ENCODE measurements at regions not wholly inside any gene's neighbourhood (a gene's known extent, or its start where the extent isn't known, plus 50 kb on each side); places are given as distances from the start of the nearest gene placed in this dataset.

- H3K27ac ChIP-seq: no peak overlapping the region
- no peaks in the 10 kb centered on the region for H3K27me3 ChIP-seq (replicated peaks)
- in situ Hi-C loops (cut with HindIII; ENCODE audit: low pct_ligation_motif_present, low sequenced_read_pairs): no loop called here
- no peaks in the 10 kb centered on the region for H3K36me3 ChIP-seq (replicated peaks)
- no peak for DNase-seq
- H3K4me3 ChIP-seq (ENCODE audit: low read depth, low read length): no peak overlapping the region
- TF ChIP-seq CTCF (IDR thresholded peaks at IDR 0.05; ENCODE audit: low read depth, low read length, missing control alignments): no peak
Observed at GRCh38 chr20:16158976-16159286, 414.3 kb downstream of the KIF16B start.

- Histone ChIP-seq H3K4me3 (ENCODE audit: low read depth, low read length) (no peak overlapping the region), H3K27me3 (replicated peaks) (no peaks in the 10 kb centered on the region), H3K36me3 (replicated peaks) (no peaks in the 10 kb centered on the region), H3K27ac (no peak overlapping the region)
- DNase-seq: no peak
- no peak for TF ChIP-seq CTCF (IDR thresholded peaks at IDR 0.05; ENCODE audit: low read depth, low read length, missing control alignments)
- in situ Hi-C loops (cut with HindIII; ENCODE audit: low pct_ligation_motif_present, low sequenced_read_pairs): no loop called here
Observed at GRCh38 chr20:16158090-16158975, 414.9 kb downstream of the KIF16B start.

GRCh38 chr20:16147916-16148315 lies 425.3 kb downstream of the KIF16B start:
- H3K4me3 ChIP-seq (ENCODE audit: low read depth, low read length): no peak overlapping the region
- no peak for TF ChIP-seq CTCF (IDR thresholded peaks at IDR 0.05; ENCODE audit: low read depth, low read length, missing control alignments)
- in situ Hi-C loops (cut with HindIII; ENCODE audit: low pct_ligation_motif_present, low sequenced_read_pairs): no loop called here
- no peak overlapping the region for H3K27ac ChIP-seq
- H3K36me3 ChIP-seq (replicated peaks): no peaks in the 10 kb centered on the region
- H3K27me3 ChIP-seq (replicated peaks): no peaks in the 10 kb centered on the region
- DNase-seq: no peak

GRCh38 chr20:16147216-16147615 lies 426.0 kb downstream of the KIF16B start:
- in situ Hi-C loops (cut with HindIII; ENCODE audit: low pct_ligation_motif_present, low sequenced_read_pairs): no loop called here
- H3K27ac ChIP-seq: no peak overlapping the region

GRCh38 chr20:16145919-16146318 lies 427.3 kb downstream of the KIF16B start:
- in situ Hi-C loops (cut with HindIII; ENCODE audit: low pct_ligation_motif_present, low sequenced_read_pairs): no loop called here
- Histone ChIP-seq H3K27me3 (replicated peaks) (no peaks in the 10 kb centered on the region), H3K4me3 (ENCODE audit: low read depth, low read length) (no peak overlapping the region), H3K36me3 (replicated peaks) (no peaks in the 10 kb centered on the region), H3K27ac (no peak overlapping the region)
- no peak for TF ChIP-seq CTCF (IDR thresholded peaks at IDR 0.05; ENCODE audit: low read depth, low read length, missing control alignments)
- no peak for DNase-seq

More at GRCh38 chr20:16147216-16147615, 426.0 kb downstream of the KIF16B start:
- Histone ChIP-seq H3K4me3 (ENCODE audit: low read depth, low read length) (no peak overlapping the region), H3K36me3 (replicated peaks) (no peaks in the 10 kb centered on the region), H3K27me3 (replicated peaks) (no peaks in the 10 kb centered on the region)
- no peak for DNase-seq
- no peak for TF ChIP-seq CTCF (IDR thresholded peaks at IDR 0.05; ENCODE audit: low read depth, low read length, missing control alignments)

- in situ Hi-C loops (cut with HindIII; ENCODE audit: low pct_ligation_motif_present, low sequenced_read_pairs): no loop called here
- DNase-seq: no peak
- H3K36me3 ChIP-seq (replicated peaks): no peaks in the 10 kb centered on the region
- H3K4me3 ChIP-seq (ENCODE audit: low read depth, low read length): no peak overlapping the region
- no peak overlapping the region for H3K27ac ChIP-seq
- TF ChIP-seq CTCF (IDR thresholded peaks at IDR 0.05; ENCODE audit: low read depth, low read length, missing control alignments): no peak
- no peaks in the 10 kb centered on the region for H3K27me3 ChIP-seq (replicated peaks)
Observed at GRCh38 chr20:16143596-16143995, 429.7 kb downstream of the KIF16B start.
